Glutamatergic neuron (in vitro differentiated cells): ENCODE measurements at regions not wholly inside any gene's neighbourhood (a gene's known extent, or its start where the extent isn't known, plus 50 kb on each side); places are given as distances from the start of the nearest gene placed in this dataset.

Experiments
- DNase-seq: peaks from one replicate; pipeline ENCODE4 v3.0.0; 2022
- H3K27ac Mint-ChIP-seq: one replicate; pipeline ENCODE4 v1.8.0; 2020; ENCODE audit warnings: mild to moderate bottlenecking, mixed read lengths, inconsistent platforms; ENCODE audit not compliant: unreplicated experiment
- H3K27me3 Mint-ChIP-seq: one replicate; pipeline ENCODE4 v1.8.0; 2020; ENCODE audit warnings: mild to moderate bottlenecking, moderate library complexity, mixed read lengths, inconsistent platforms; ENCODE audit not compliant: unreplicated experiment
- H3K36me3 Mint-ChIP-seq: one replicate; pipeline ENCODE4 v1.8.0; 2020; ENCODE audit warnings: mild to moderate bottlenecking, mixed read lengths, inconsistent platforms; ENCODE audit not compliant: unreplicated experiment
- H3K4me1 Mint-ChIP-seq: one replicate; pipeline ENCODE4 v1.8.0; 2020; ENCODE audit warnings: mild to moderate bottlenecking, low read depth, mixed read lengths, inconsistent platforms; ENCODE audit not compliant: unreplicated experiment
- H3K4me3 Mint-ChIP-seq: one replicate; pipeline ENCODE4 v1.8.0; 2020; ENCODE audit warnings: mild to moderate bottlenecking, mixed read lengths, inconsistent platforms; ENCODE audit not compliant: unreplicated experiment
- H3K9me3 Mint-ChIP-seq: one replicate; pipeline ENCODE4 v1.8.0; 2020; ENCODE audit warnings: mild to moderate bottlenecking, moderate library complexity, mixed read lengths, inconsistent platforms; ENCODE audit not compliant: unreplicated experiment
- TF ChIP-seq, protein P1 (sequence below): fragments of 200-600 bp; sonication (generic); IDR thresholded peaks from one replicate; pipeline ENCODE4 v1.5.0; 2021; ENCODE audit not compliant: partially characterized antibody, unreplicated experiment

DNA sequence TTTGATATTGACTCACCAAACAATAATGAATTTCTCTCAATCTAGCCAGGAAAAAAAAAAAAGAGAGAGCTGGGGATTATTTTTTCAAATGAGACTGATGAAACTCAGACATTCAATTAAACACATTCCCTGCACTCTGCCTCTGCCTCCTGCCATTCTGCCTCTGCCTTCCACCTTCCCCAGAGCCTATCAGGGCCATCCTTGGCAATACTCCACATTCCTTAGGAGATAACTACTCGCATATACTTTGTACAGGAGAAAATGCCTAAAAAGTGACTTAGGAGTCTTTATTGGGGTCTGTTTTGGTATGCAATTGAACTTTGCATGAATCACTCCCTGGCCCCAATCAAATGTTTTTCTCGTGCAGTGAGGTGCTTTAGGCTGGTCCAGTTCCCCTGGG, 246.6 kb upstream of the PLET1 start:
- H3K27ac Mint-ChIP-seq: no peak overlapping the region
- TF ChIP-seq, protein P1, sequence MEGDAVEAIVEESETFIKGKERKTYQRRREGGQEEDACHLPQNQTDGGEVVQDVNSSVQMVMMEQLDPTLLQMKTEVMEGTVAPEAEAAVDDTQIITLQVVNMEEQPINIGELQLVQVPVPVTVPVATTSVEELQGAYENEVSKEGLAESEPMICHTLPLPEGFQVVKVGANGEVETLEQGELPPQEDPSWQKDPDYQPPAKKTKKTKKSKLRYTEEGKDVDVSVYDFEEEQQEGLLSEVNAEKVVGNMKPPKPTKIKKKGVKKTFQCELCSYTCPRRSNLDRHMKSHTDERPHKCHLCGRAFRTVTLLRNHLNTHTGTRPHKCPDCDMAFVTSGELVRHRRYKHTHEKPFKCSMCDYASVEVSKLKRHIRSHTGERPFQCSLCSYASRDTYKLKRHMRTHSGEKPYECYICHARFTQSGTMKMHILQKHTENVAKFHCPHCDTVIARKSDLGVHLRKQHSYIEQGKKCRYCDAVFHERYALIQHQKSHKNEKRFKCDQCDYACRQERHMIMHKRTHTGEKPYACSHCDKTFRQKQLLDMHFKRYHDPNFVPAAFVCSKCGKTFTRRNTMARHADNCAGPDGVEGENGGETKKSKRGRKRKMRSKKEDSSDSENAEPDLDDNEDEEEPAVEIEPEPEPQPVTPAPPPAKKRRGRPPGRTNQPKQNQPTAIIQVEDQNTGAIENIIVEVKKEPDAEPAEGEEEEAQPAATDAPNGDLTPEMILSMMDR: no peak
- DNase-seq: no peak
- H3K27me3 Mint-ChIP-seq: no peaks in the 10 kb centered on the region
- H3K9me3 Mint-ChIP-seq: no peaks in the 10 kb centered on the region
- H3K4me3 Mint-ChIP-seq: no peak overlapping the region
- no peaks in the 10 kb centered on the region for H3K36me3 Mint-ChIP-seq
- H3K4me1 Mint-ChIP-seq: no peaks in the 10 kb centered on the region

DNA sequence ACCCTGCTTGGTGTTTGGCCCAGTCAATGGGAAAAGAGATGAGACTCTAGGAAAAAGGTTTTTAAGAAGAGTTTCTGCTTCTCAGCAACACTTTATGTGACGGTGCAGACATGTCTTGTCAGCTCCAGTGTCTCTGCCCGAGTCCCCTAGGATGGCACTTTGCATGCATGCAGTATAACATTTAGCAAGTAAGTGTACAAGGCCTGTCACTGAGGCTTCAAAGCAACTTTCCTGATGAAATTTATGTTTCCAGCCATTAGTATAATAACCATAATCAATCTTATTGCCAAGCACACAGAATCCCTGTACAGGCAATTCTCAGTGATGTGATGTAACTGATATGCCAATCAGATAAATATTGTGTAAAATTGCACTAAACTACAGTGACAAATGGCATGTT, 248.1 kb upstream of the PLET1 start:
- no peaks in the 10 kb centered on the region for H3K36me3 Mint-ChIP-seq
- no peaks in the 10 kb centered on the region for H3K27me3 Mint-ChIP-seq
- H3K4me1 Mint-ChIP-seq: peaks cover 4% of the 10 kb centered on the region
- no peak overlapping the region for H3K27ac Mint-ChIP-seq
- TF ChIP-seq, protein P1: no peak
- DNase-seq: no peak
- H3K4me3 Mint-ChIP-seq: no peak overlapping the region
- no peaks in the 10 kb centered on the region for H3K9me3 Mint-ChIP-seq

DNA sequence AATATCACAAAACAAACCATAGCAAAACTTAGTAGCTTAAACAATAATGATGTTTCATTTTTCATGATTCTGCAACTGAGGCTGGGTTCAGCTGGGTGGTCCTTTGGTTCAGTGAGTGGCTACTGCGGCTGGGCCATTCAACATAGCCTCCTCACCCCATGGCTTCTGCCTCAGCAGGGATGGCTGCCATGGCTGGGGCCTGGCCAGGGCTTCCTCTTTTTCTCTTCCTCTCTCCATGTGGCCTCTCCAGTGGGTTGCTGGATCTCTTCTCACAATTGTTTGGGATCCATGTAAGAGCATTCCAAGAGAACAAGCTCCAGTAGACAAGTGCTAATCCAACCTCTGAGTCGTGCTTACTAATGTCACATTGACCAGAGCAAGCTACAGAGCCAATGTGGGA, 248.6 kb upstream of the PLET1 start:
- H3K27me3 Mint-ChIP-seq: peaks cover 1% of the 10 kb centered on the region
- TF ChIP-seq, protein P1: no peak
- no peaks in the 10 kb centered on the region for H3K36me3 Mint-ChIP-seq
- DNase-seq: no peak
- H3K9me3 Mint-ChIP-seq: no peaks in the 10 kb centered on the region
- H3K4me1 Mint-ChIP-seq: peaks cover 6% of the 10 kb centered on the region
- H3K4me3 Mint-ChIP-seq: no peak overlapping the region
- H3K27ac Mint-ChIP-seq: no peak overlapping the region

DNA sequence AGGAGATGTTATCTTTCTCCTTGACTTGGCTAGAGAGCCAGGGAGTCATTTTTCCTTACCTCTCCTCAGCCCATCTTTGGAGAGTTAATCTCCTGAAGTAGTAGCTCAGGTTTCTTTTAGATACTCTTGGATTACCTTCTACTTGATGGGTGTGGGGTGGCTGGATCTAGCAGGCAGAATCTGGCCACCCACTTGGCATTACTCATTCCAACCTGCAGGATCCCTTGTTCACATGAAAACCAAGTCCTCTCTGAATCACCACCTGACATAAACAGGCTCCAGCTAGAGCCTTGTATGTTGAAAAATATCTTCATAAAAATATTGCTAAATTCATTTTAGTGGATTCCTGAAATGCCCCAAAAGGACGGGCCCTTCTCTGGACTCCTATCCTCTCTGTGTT, 250.6 kb upstream of the PLET1 start:
- TF ChIP-seq, protein P1: no peak
- peaks cover 11% of the 10 kb centered on the region for H3K4me1 Mint-ChIP-seq
- no peak for DNase-seq
- no peak overlapping the region for H3K4me3 Mint-ChIP-seq
- peaks cover 1% of the 10 kb centered on the region for H3K27me3 Mint-ChIP-seq
- H3K9me3 Mint-ChIP-seq: no peaks in the 10 kb centered on the region
- no peak overlapping the region for H3K27ac Mint-ChIP-seq
- no peaks in the 10 kb centered on the region for H3K36me3 Mint-ChIP-seq

DNA sequence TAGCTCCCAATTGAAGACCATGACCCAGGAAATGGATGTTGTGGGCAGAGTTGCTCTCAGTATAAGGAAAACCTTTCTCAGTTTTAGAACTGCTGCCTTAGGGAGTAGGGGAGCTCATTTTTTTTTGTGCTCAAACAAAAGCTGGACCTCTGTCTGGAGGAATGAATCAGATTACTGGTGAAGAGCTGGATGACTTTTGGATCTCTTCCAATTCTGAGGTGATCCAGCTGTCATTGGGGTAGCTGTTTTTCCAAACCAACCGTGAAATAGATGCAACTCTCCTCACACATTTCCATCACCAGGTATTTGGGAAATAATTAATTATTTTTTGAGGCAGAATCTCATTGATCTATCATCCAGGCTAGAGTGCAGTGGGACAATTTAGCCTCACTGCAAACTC, 251.3 kb upstream of the PLET1 start:
- TF ChIP-seq, protein P1: no peak
- H3K27me3 Mint-ChIP-seq: peaks cover 1% of the 10 kb centered on the region
- no peak overlapping the region for H3K4me3 Mint-ChIP-seq
- no peaks in the 10 kb centered on the region for H3K9me3 Mint-ChIP-seq
- no peak for DNase-seq
- H3K36me3 Mint-ChIP-seq: no peaks in the 10 kb centered on the region
- peaks cover 11% of the 10 kb centered on the region for H3K4me1 Mint-ChIP-seq
- H3K27ac Mint-ChIP-seq: no peak overlapping the region
